ENCODE measurements at regions not wholly inside any gene's neighbourhood (a gene's known extent, or its start where the extent isn't known, plus 50 kb on each side); places are given as distances from the start of the nearest gene placed in this dataset.

- H2AFZ ChIP-seq (ENCODE audit: insufficient read depth, low read depth, low read length, poor library complexity, severe bottlenecking), result no peak overlapping the region
- no CpG with 5 or more reads among the region's 3 CpGs for WGBS (ENCODE audit: insufficient coverage)
- no peak for DNase-seq
- no peak for TF ChIP-seq CTCF (IDR thresholded peaks at IDR 0.05)
- no peak overlapping the region for H3K4me3 ChIP-seq (replicated peaks in 1 of 3; ENCODE audit: low read depth in 2 of 3, low read length in 3 of 3)
- H3K4me1 Mint-ChIP-seq, result no peaks in the 10 kb centered on the region
- H3K79me2 ChIP-seq (ENCODE audit: insufficient read depth, low read length), result no peaks in the 10 kb centered on the region
- intact Hi-C loops (cut with micrococcal nuclease), result no loop called here
- H4K20me1 ChIP-seq (ENCODE audit: insufficient read depth, low read length), result no peaks in the 10 kb centered on the region
- no peaks in the 10 kb centered on the region for H3K36me3 ChIP-seq (replicated peaks in 1 of 2; ENCODE audit: control insufficient read depth in 1 of 2, insufficient read depth in 2 of 2, low read length in 2 of 2)
- H3K27ac Mint-ChIP-seq, result no peak overlapping the region
- no peaks in the 10 kb centered on the region for H3K9me3 ChIP-seq (replicated peaks in 1 of 2; ENCODE audit: control insufficient read depth in 1 of 2, insufficient read depth in 1 of 2, low read length in 2 of 2)
- no peaks in the 10 kb centered on the region for H3K36me3 Mint-ChIP-seq
- no peak overlapping the region for H3K4me3 Mint-ChIP-seq
- peaks cover 0 to 5% (median 0%) of the 10 kb centered on the region in 7 donors for H3K9me3 Mint-ChIP-seq
- peaks cover 0 to 2% (median 1%) of the 10 kb centered on the region in 3 donors for H3K27me3 Mint-ChIP-seq (ENCODE audit: low read depth in 3 of 3)
- H3K4me1 ChIP-seq (ENCODE audit: control insufficient read depth in 1 of 2, insufficient read depth in 2 of 2, low read length in 2 of 2), result no peaks in the 10 kb centered on the region
- H3K4me2 ChIP-seq (replicated peaks; ENCODE audit: extremely low read depth, low read length, poor library complexity, severe bottlenecking), result no peak overlapping the region
- no peak overlapping the region for H3K9ac ChIP-seq (ENCODE audit: insufficient read depth, low read length, poor library complexity, severe bottlenecking)
- H3K27me3 ChIP-seq (ENCODE audit: control insufficient read depth in 2 of 2, insufficient read depth in 2 of 2, low read length in 2 of 2), result no peaks in the 10 kb centered on the region
- no peak overlapping the region for H3K27ac ChIP-seq (ENCODE audit: low read depth in 1 of 2, low read length in 2 of 2)
Observed at GRCh38 chr1:34346128-34346527, 169.4 kb downstream of the C1orf94 start.

GRCh38 chr1:34353409-34353808 is 176.7 kb downstream of the C1orf94 start:
- Mint-ChIP-seq H3K4me1 (no peaks in the 10 kb centered on the region), H3K4me3 (no peak overlapping the region), H3K27ac (no peak overlapping the region), H3K9me3 (peaks cover 0 to 3% (median 0%) of the 10 kb centered on the region in 7 donors), H3K36me3 (no peaks in the 10 kb centered on the region), H3K27me3 (ENCODE audit: low read depth in 3 of 3) (peaks cover 1 to 5% (median 2%) of the 10 kb centered on the region in 3 donors)
- Histone ChIP-seq H3K27ac (ENCODE audit: low read depth in 1 of 2, low read length in 2 of 2) (no peak overlapping the region), H3K79me2 (ENCODE audit: insufficient read depth, low read length) (no peaks in the 10 kb centered on the region), H3K27me3 (ENCODE audit: control insufficient read depth in 2 of 2, insufficient read depth in 2 of 2, low read length in 2 of 2) (no peaks in the 10 kb centered on the region), H3K4me1 (ENCODE audit: control insufficient read depth in 1 of 2, insufficient read depth in 2 of 2, low read length in 2 of 2) (no peaks in the 10 kb centered on the region), H3K4me2 (replicated peaks; ENCODE audit: extremely low read depth, low read length, poor library complexity, severe bottlenecking) (no peak overlapping the region), H3K4me3 (replicated peaks in 1 of 3; ENCODE audit: low read depth in 2 of 3, low read length in 3 of 3) (no peak overlapping the region), H2AFZ (ENCODE audit: insufficient read depth, low read depth, low read length, poor library complexity, severe bottlenecking) (no peak overlapping the region), H3K9me3 (replicated peaks in 1 of 2; ENCODE audit: control insufficient read depth in 1 of 2, insufficient read depth in 1 of 2, low read length in 2 of 2) (no peaks in the 10 kb centered on the region), H3K9ac (ENCODE audit: insufficient read depth, low read length, poor library complexity, severe bottlenecking) (no peak overlapping the region), H3K36me3 (replicated peaks in 1 of 2; ENCODE audit: control insufficient read depth in 1 of 2, insufficient read depth in 2 of 2, low read length in 2 of 2) (no peaks in the 10 kb centered on the region), H4K20me1 (ENCODE audit: insufficient read depth, low read length) (no peaks in the 10 kb centered on the region)
- WGBS (ENCODE audit: insufficient coverage), result no CpG with 5 or more reads among the region's 2 CpGs
- no peak for DNase-seq
- no peak for TF ChIP-seq CTCF (IDR thresholded peaks at IDR 0.05)
- intact Hi-C loops (cut with micrococcal nuclease), result no loop called here
